GM21423 (cell line): ENCODE measurements at regions not wholly inside any gene's neighbourhood (a gene's known extent, or its start where the extent isn't known, plus 50 kb on each side); places are given as distances from the start of the nearest gene placed in this dataset.
"Not testable (repeated sequence)": the region's sequence is repeated elsewhere in the genome, so short reads cannot be mapped to it uniquely, and the experiment has no call there.

Source experiments
- ATAC-seq: cut with Tn5 transposase; IDR thresholded peaks from one replicate; pipeline ENCODE4 v1.9.1; 2021; ENCODE audit warnings: mild to moderate bottlenecking, moderate library complexity; ENCODE audit not compliant: unreplicated experiment

DNA sequence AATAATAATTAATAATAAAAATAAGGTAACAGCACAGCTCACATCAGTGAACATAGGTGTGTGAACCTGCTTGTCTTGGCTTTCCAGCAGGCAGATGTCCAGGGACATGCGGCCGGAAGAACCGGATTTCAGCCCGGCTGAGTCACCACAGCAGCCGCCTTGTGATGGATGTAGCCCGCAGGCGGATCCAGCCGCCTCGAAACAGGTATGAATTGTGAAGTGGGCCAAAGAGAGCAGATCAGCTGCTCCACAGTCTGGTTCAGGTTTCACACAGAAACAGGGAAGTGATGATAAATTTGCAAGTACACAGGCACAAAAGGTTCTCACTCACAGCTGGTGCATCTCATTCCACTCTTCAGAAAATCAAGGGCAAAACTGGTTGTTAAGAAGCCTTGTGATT is 55.1 kb downstream of the ID4 start:
- no peak for ATAC-seq

- ATAC-seq, result no peak
These were observed 58.9 kb downstream of the ID4 start for GRCh38 chr6:19895866-19896692.

DNA sequence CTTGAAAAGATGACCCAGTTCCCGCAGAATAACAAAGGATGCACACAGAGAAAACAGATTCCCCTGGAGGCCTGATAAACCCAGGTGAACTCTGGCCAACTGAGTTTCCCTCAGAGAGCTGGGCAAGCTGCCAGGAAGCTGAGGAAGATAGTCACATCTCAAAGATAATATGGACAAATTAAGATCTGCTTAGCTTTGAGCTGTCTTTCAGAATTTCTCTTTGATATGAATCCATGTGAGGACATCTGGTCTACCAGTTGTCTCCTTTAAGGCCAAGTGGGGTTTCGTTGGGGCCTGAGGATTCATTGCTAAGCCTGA is 59.5 kb downstream of the ID4 start:
- no peak for ATAC-seq

DNA sequence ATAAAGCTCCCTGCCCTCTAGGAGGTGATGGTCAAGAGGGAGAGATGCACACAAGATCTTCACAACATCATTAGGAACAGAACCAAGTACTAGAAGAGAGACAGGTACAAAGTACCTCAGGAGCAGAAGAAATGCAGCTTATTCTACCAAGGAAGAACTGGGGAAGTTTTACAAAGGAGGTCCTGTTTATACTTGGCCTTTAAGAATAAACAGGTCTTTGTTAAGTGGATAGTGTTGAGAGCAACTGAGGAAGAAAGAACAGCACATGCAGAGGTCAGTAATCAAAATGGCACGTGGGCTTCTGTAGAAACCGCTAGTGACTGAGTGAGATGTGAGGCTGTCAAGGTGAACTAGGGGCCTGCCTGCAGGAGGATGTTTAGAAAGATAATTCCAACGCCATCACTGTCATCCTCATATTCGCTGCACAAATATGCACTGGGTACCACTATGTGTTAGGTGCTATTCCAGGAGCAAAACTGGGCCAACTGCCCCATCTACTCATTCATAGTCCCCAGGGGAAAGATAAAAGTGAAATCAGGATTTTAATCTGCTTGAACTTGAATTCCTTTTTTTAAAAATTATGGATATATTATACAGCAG is 61.1 kb downstream of the ID4 start:
- no peak for ATAC-seq

- no peak for ATAC-seq
These were observed 65.0 kb downstream of the ID4 start for GRCh38 chr6:19902201-19902600.

- not testable (repeated sequence) for ATAC-seq
These were observed 67.2 kb downstream of the ID4 start for GRCh38 chr6:19904408-19904807.

- ATAC-seq, result no peak
These were observed 68.4 kb downstream of the ID4 start for GRCh38 chr6:19905584-19905983.

GRCh38 chr6:19906171-19906570 is 69.0 kb downstream of the ID4 start:
- no peak for ATAC-seq

GRCh38 chr6:19911223-19911622 is 74.1 kb downstream of the ID4 start:
- ATAC-seq, result no peak

DNA sequence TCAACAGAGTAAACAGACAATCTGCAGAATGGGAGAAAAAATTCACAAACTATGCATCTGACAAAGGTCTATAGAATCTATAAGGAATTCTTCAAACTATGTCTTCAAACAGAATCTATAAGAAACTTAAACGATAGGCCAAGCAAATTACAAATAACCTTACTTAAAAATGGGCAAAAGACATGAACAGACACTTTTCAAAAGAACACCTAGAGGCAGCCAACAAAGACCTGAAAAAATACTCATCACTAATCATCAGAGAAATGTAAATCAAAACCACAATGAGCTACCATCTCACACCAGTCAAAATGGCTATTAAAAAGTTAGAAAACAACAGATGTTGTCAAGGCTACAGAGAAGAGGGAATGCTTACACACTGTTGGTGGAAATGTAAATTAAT is 81.3 kb downstream of the ID4 start:
- ATAC-seq, result no peak

DNA sequence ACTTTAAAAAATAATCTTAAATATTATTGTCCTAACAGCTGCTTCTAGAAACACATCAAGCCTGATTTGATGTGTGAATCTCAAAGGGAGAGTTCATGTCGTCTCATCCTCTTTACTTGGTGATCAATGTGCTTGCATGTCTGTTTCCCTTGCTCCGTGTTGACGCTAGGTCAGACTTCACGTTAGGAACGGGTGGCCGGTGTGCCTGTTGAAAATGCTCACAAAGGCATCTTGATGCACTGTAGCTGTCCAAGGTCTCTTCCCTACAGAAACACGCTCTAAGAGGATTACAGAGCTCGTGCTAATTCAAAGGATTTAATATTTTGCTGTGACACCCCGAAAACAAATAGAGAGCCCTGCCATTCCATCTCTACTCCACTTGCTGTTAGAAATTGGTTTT is 84.6 kb downstream of the ID4 start:
- ATAC-seq, result no peak

- no peak for ATAC-seq
These were observed 88.4 kb downstream of the ID4 start for GRCh38 chr6:19925533-19925932.

DNA sequence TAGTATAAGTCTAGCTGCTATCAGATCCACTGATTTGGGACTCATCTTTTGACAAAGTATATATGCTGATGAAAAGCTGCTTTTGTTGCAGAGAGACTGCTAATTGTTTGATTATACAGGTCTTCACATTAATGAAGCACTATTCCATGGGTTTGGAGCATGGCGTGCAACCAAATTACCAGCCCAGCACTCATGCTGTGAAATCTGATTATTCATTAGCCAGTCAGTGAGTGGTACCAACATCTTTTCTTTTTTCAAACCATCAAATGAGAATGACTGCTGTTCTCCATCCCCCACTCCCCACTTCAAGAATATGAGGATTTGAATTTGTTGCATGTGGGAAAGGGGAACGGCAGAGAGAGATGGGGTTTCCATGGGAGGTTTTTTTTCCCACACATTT is 91.3 kb downstream of the ID4 start:
- no peak for ATAC-seq

DNA sequence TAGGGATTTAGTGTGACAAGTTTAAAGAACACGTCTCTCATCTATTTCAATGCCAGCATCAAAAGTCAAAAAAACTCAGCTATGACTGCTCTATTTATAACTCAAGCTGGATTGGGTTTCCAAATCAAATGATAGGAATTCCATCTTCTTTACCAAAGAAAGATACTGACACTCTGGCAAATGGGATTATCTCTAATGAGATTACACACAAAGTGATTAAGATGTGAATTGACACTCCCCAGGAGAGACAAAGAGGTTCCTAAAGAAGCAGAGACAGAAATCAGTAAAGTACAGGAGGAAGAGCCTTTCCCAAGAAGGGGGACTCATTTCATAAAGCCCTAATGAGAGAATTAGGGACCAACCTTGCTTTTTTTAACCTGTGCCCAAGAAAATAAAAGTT is 92.1 kb downstream of the ID4 start:
- ATAC-seq, result no peak

- ATAC-seq, result no peak
These were observed 97.9 kb downstream of the ID4 start for GRCh38 chr6:19934996-19935591.

DNA sequence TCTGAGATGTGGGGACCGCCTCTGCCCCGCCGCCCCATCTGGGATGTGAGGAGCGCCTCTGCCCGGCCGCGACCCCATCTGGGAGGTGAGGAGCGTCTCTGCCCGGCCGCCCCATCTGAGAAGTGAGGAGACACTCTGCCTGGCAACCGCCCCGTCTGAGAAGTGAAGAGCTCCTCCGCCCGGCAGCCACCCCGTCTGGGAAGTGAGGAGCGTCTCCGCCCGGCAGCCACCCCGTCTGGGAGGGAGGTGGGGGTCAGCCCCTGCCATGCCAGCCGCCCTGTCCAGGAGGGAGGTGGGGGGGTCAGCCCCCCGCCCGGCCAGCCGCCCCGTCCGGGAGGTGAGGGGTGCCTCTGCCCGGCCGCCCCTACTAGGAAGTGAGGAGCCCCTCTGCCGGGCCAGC is 102.2 kb downstream of the ID4 start:
- ATAC-seq, result not testable (repeated sequence)

GRCh38 chr6:19939926-19940325 is 102.8 kb downstream of the ID4 start:
- ATAC-seq, result not testable (repeated sequence)

GRCh38 chr6:19943042-19943441 is 105.9 kb downstream of the ID4 start:
- no peak for ATAC-seq

DNA sequence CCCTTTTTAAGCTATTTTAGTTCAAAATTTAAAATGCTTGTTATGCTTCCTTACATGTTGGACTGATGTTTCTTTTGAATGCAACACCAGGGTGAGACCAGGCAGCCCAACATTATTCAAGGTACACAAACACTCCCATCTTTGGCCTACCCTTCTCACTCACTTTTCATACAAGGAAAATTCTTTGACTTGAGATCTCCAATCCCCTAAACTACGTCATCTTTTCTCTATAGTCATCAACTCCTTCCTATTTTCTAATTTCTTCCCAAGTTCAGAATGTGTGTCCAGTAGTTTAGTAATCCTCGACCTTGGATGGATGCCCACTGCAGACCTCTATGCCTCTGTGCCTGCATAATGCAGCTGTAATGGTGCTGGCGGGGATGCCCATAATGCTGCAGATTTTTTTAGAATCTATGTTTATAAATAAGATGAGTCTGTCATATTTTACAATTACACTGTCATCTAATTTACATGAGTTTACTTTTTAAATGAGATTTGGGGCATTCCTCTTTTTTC is 108.7 kb downstream of the ID4 start:
- no peak for ATAC-seq

- ATAC-seq, result no peak
These were observed 112.0 kb downstream of the ID4 start for GRCh38 chr6:19949155-19949554.

DNA sequence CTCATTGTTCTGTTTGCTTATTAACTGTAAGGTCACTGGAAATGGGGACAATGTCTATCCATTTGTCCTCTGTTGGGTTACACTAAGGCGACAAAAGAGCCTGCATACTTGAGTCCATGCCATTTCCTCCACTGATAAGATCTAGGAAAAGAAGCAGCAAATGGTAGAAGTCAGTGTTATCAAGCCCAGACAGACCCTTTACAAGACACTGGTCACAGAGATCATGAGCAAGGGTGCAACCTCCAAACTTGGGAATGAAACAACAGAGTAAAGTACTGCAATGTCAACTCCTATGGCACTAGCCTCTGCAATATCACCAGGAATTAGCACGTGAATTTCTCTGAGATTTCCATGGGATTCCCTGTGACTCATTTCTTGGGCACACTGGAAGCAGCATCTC is 126.9 kb downstream of the ID4 start:
- no peak for ATAC-seq

- ATAC-seq, result no peak
These were observed 131.0 kb downstream of the ID4 start for GRCh38 chr6:19968201-19968600.
